Ovary (tissue), 3 donors: ENCODE measurements at regions not wholly inside any gene's neighbourhood (a gene's known extent, or its start where the extent isn't known, plus 50 kb on each side); places are given as distances from the start of the nearest gene placed in this dataset.

Source experiments
- POLR2A ChIP-seq: fragments of 450-650 bp; IDR thresholded peaks from one replicate; pipeline ENCODE4 v1.6.1; 2017; ENCODE audit warnings: antibody characterized with exemption, mild to moderate bottlenecking, moderate library complexity
- TF ChIP-seq, protein P1 (sequence below), 3 donors: fragments of 450-650 bp in 2 of 3; fragments of 200-600 bp in 1 of 3; IDR thresholded peaks; one replicate each; pipeline versions ENCODE4 v1.5.1 to v1.8.0; 2016 to 2022; ENCODE audit warnings: antibody characterized with exemption in 3 of 3, mild to moderate bottlenecking in 1 of 3
- donor health status: DM: no; HTN: no; CAD: no.

- TF ChIP-seq, protein P1, sequence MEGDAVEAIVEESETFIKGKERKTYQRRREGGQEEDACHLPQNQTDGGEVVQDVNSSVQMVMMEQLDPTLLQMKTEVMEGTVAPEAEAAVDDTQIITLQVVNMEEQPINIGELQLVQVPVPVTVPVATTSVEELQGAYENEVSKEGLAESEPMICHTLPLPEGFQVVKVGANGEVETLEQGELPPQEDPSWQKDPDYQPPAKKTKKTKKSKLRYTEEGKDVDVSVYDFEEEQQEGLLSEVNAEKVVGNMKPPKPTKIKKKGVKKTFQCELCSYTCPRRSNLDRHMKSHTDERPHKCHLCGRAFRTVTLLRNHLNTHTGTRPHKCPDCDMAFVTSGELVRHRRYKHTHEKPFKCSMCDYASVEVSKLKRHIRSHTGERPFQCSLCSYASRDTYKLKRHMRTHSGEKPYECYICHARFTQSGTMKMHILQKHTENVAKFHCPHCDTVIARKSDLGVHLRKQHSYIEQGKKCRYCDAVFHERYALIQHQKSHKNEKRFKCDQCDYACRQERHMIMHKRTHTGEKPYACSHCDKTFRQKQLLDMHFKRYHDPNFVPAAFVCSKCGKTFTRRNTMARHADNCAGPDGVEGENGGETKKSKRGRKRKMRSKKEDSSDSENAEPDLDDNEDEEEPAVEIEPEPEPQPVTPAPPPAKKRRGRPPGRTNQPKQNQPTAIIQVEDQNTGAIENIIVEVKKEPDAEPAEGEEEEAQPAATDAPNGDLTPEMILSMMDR (IDR thresholded peaks at IDR 0.05) = no peak
- no peak for TF ChIP-seq POLR2A
Measured at GRCh38 chr5:104763216-104763615, 1200.6 kb upstream of the NUDT12 start.
